GM10248 (cell line): ENCODE measurements at regions not wholly inside any gene's neighbourhood (a gene's known extent, or its start where the extent isn't known, plus 50 kb on each side); places are given as distances from the start of the nearest gene placed in this dataset.

ENCODE experiments used
- CTCF ChIA-PET: fragments of 300-600 bp; sonication (Branson Sonifier 250); formaldehyde crosslinking; extraction: SDS; loops from one replicate; lab custom pipeline; 2021; ENCODE audit warnings: antibody characterized with exemption; lab: Yijun Ruan, JAX
- POLR2A ChIA-PET: fragments of 350-650 bp; sonication (Branson Sonifier 250); formaldehyde crosslinking; extraction: SDS; loops from one replicate; lab custom pipeline; 2020; ENCODE audit warnings: antibody characterized with exemption; lab: Yijun Ruan, JAX
- DNase-seq: peaks from one replicate; pipeline ENCODE4 v3.0.0; 2012; ENCODE audit errors: extremely low spot score
- CTCF ChIP-seq: IDR thresholded peaks from 2 replicates; pipeline ENCODE4 v1.5.1; 2012; ENCODE audit warnings: mild to moderate bottlenecking, low read depth; ENCODE audit errors: extremely low read depth, missing control alignments, control extremely low read depth

GRCh38 chr2:106032676-106033075 lies 161.4 kb downstream of the UXS1 start:
- ChIA-PET CTCF (interaction anchor here (1.0 kb wide), 1 partner anchor 22 kb away, joined by 3 read pairs; no protein-coding TSS in a partner anchor), POLR2A (no interaction called here)
- no peak for DNase-seq
- no peak for TF ChIP-seq CTCF

- peak; percentile 32 for DNase-seq
- ChIA-PET POLR2A (no interaction called here), CTCF (interaction anchor here (0.8 kb wide), 1 partner anchor 16 kb away, joined by 3 read pairs; no protein-coding TSS in a partner anchor)
- TF ChIP-seq CTCF, result no peak
Measured at GRCh38 chr2:106030287-106031268, 163.5 kb downstream of the UXS1 start.

- ChIA-PET CTCF (no interaction called here), POLR2A (no interaction called here)
- DNase-seq, result no peak
- no peak for TF ChIP-seq CTCF
Measured at GRCh38 chr2:106028192-106028591, 165.9 kb downstream of the UXS1 start.

- DNase-seq, result no peak
- CTCF ChIA-PET, result interaction anchor here (0.9 kb wide), 1 partner anchor 32 kb away, joined by 3 read pairs; no protein-coding TSS in a partner anchor
- POLR2A ChIA-PET, result no interaction called here
- no peak for TF ChIP-seq CTCF
Measured at GRCh38 chr2:106026271-106027190, 167.6 kb downstream of the UXS1 start.

- POLR2A ChIA-PET, result no interaction called here
- CTCF ChIA-PET, result no interaction called here
Measured at GRCh38 chr2:106025796-106026195, 168.3 kb downstream of the UXS1 start.

More at GRCh38 chr2:106025796-106026195, 168.3 kb downstream of the UXS1 start:
- no peak for DNase-seq
- no peak for TF ChIP-seq CTCF
